ENCODE measurements at regions not wholly inside any gene's neighbourhood (a gene's known extent, or its start where the extent isn't known, plus 50 kb on each side); places are given as distances from the start of the nearest gene placed in this dataset.
"Not testable (repeated sequence)": the region's sequence is repeated elsewhere in the genome, so short reads cannot be mapped to it uniquely, and the experiment has no call there.

GRCh38 chr2:52006821-52007366 is 975.0 kb upstream of the NRXN1 start:
- TF ChIP-seq POLR2A, CTCF, EP300 (IDR thresholded peaks at IDR 0.05): not testable (repeated sequence)

All from sigmoid colon (tissue), 4 donors.